ENCODE measurements at regions not wholly inside any gene's neighbourhood (a gene's known extent, or its start where the extent isn't known, plus 50 kb on each side); places are given as distances from the start of the nearest gene placed in this dataset.

GRCh38 chr2:16296038-16296290 is 355.6 kb downstream of the MYCN start:
- DNase-seq (ENCODE audit: low read depth in 4 of 6, low spot score in 6 of 6): no peak
- Histone ChIP-seq H3K27me3 (ENCODE audit: control insufficient read depth, insufficient read depth, low read length) (no peaks in the 10 kb centered on the region), H3K4me3 (ENCODE audit: low read depth, low read length) (no peak overlapping the region), H3K9me3 (ENCODE audit: control insufficient read depth, insufficient read depth, low read length) (no peaks in the 10 kb centered on the region), H3K4me1 (ENCODE audit: control insufficient read depth, insufficient read depth, low read length) (no peaks in the 10 kb centered on the region), H3K27ac (ENCODE audit: low read depth, low read length) (no peak overlapping the region), H3K36me3 (ENCODE audit: control insufficient read depth, insufficient read depth, low read length) (no peaks in the 10 kb centered on the region)
- 64% methylated on average over 3 of the region's 6 CpGs for WGBS (ENCODE audit: insufficient coverage)

GRCh38 chr2:16294791-16295190 is 354.4 kb downstream of the MYCN start:
- DNase-seq (ENCODE audit: low read depth in 4 of 6, low spot score in 6 of 6): no peak
- H3K4me1 ChIP-seq (ENCODE audit: control insufficient read depth, insufficient read depth, low read length): no peaks in the 10 kb centered on the region
- H3K9me3 ChIP-seq (ENCODE audit: control insufficient read depth, insufficient read depth, low read length): no peaks in the 10 kb centered on the region
- H3K4me3 ChIP-seq (ENCODE audit: low read depth, low read length): no peak overlapping the region
- 82% methylated on average over 5 of the region's 7 CpGs for WGBS (ENCODE audit: insufficient coverage)
- no peak overlapping the region for H3K27ac ChIP-seq (ENCODE audit: low read depth, low read length)
- no peaks in the 10 kb centered on the region for H3K36me3 ChIP-seq (ENCODE audit: control insufficient read depth, insufficient read depth, low read length)
- no peaks in the 10 kb centered on the region for H3K27me3 ChIP-seq (ENCODE audit: control insufficient read depth, insufficient read depth, low read length)

GRCh38 chr2:16293871-16294270 is 353.5 kb downstream of the MYCN start:
- WGBS (ENCODE audit: insufficient coverage): no CpG with 5 or more reads among the region's 1 CpG
- no peaks in the 10 kb centered on the region for H3K9me3 ChIP-seq (ENCODE audit: control insufficient read depth, insufficient read depth, low read length)
- no peak for DNase-seq (ENCODE audit: low read depth in 4 of 6, low spot score in 6 of 6)
- H3K27ac ChIP-seq (ENCODE audit: low read depth, low read length): no peak overlapping the region
- no peaks in the 10 kb centered on the region for H3K36me3 ChIP-seq (ENCODE audit: control insufficient read depth, insufficient read depth, low read length)
- no peaks in the 10 kb centered on the region for H3K27me3 ChIP-seq (ENCODE audit: control insufficient read depth, insufficient read depth, low read length)
- H3K4me3 ChIP-seq (ENCODE audit: low read depth, low read length): no peak overlapping the region
- no peaks in the 10 kb centered on the region for H3K4me1 ChIP-seq (ENCODE audit: control insufficient read depth, insufficient read depth, low read length)

GRCh38 chr2:16293398-16293797 is 353.0 kb downstream of the MYCN start:
- H3K27me3 ChIP-seq (ENCODE audit: control insufficient read depth, insufficient read depth, low read length): no peaks in the 10 kb centered on the region
- no peak overlapping the region for H3K4me3 ChIP-seq (ENCODE audit: low read depth, low read length)
- H3K36me3 ChIP-seq (ENCODE audit: control insufficient read depth, insufficient read depth, low read length): no peaks in the 10 kb centered on the region
- H3K27ac ChIP-seq (ENCODE audit: low read depth, low read length): no peak overlapping the region
- WGBS (ENCODE audit: insufficient coverage): 0% methylated on average over 1 of the region's 6 CpGs
- no peaks in the 10 kb centered on the region for H3K4me1 ChIP-seq (ENCODE audit: control insufficient read depth, insufficient read depth, low read length)
- H3K9me3 ChIP-seq (ENCODE audit: control insufficient read depth, insufficient read depth, low read length): no peaks in the 10 kb centered on the region
- DNase-seq (ENCODE audit: low read depth in 4 of 6, low spot score in 6 of 6): peak in 4 of 6 donors; percentile 15 to 73 (median 46)

- WGBS (ENCODE audit: insufficient coverage): 97% methylated on average over 6 of the region's 7 CpGs
- no peak overlapping the region for H3K27ac ChIP-seq (ENCODE audit: low read depth, low read length)
- no peaks in the 10 kb centered on the region for H3K4me1 ChIP-seq (ENCODE audit: control insufficient read depth, insufficient read depth, low read length)
- no peak for DNase-seq (ENCODE audit: low read depth in 4 of 6, low spot score in 6 of 6)
- no peaks in the 10 kb centered on the region for H3K36me3 ChIP-seq (ENCODE audit: control insufficient read depth, insufficient read depth, low read length)
- H3K27me3 ChIP-seq (ENCODE audit: control insufficient read depth, insufficient read depth, low read length): no peaks in the 10 kb centered on the region
- H3K9me3 ChIP-seq (ENCODE audit: control insufficient read depth, insufficient read depth, low read length): no peaks in the 10 kb centered on the region
- H3K4me3 ChIP-seq (ENCODE audit: low read depth, low read length): no peak overlapping the region
These were observed 351.6 kb downstream of the MYCN start for GRCh38 chr2:16291731-16292550.

- no peak for DNase-seq (ENCODE audit: low read depth in 4 of 6, low spot score in 6 of 6)
- no peak overlapping the region for H3K4me3 ChIP-seq (ENCODE audit: low read depth, low read length)
- 97% methylated on average over 4 of the region's 4 CpGs for WGBS (ENCODE audit: insufficient coverage)
- H3K9me3 ChIP-seq (ENCODE audit: control insufficient read depth, insufficient read depth, low read length): no peaks in the 10 kb centered on the region
- no peaks in the 10 kb centered on the region for H3K27me3 ChIP-seq (ENCODE audit: control insufficient read depth, insufficient read depth, low read length)
- H3K4me1 ChIP-seq (ENCODE audit: control insufficient read depth, insufficient read depth, low read length): no peaks in the 10 kb centered on the region
- H3K36me3 ChIP-seq (ENCODE audit: control insufficient read depth, insufficient read depth, low read length): no peaks in the 10 kb centered on the region
- no peak overlapping the region for H3K27ac ChIP-seq (ENCODE audit: low read depth, low read length)
These were observed 350.9 kb downstream of the MYCN start for GRCh38 chr2:16291226-16291625.

- H3K36me3 ChIP-seq (ENCODE audit: control insufficient read depth, insufficient read depth, low read length): no peaks in the 10 kb centered on the region
- no peak overlapping the region for H3K27ac ChIP-seq (ENCODE audit: low read depth, low read length)
- H3K9me3 ChIP-seq (ENCODE audit: control insufficient read depth, insufficient read depth, low read length): no peaks in the 10 kb centered on the region
- no peaks in the 10 kb centered on the region for H3K27me3 ChIP-seq (ENCODE audit: control insufficient read depth, insufficient read depth, low read length)
- no peaks in the 10 kb centered on the region for H3K4me1 ChIP-seq (ENCODE audit: control insufficient read depth, insufficient read depth, low read length)
- DNase-seq (ENCODE audit: low read depth in 4 of 6, low spot score in 6 of 6): no peak
- no peak overlapping the region for H3K4me3 ChIP-seq (ENCODE audit: low read depth, low read length)
- no CpG with 5 or more reads among the region's 8 CpGs for WGBS (ENCODE audit: insufficient coverage)
These were observed 350.1 kb downstream of the MYCN start for GRCh38 chr2:16290311-16291020.

- no peaks in the 10 kb centered on the region for H3K36me3 ChIP-seq (ENCODE audit: control insufficient read depth, insufficient read depth, low read length)
- no peak for DNase-seq (ENCODE audit: low read depth in 4 of 6, low spot score in 6 of 6)
- H3K4me3 ChIP-seq (ENCODE audit: low read depth, low read length): no peak overlapping the region
- H3K27me3 ChIP-seq (ENCODE audit: control insufficient read depth, insufficient read depth, low read length): no peaks in the 10 kb centered on the region
- H3K27ac ChIP-seq (ENCODE audit: low read depth, low read length): no peak overlapping the region
- H3K9me3 ChIP-seq (ENCODE audit: control insufficient read depth, insufficient read depth, low read length): no peaks in the 10 kb centered on the region
- no peaks in the 10 kb centered on the region for H3K4me1 ChIP-seq (ENCODE audit: control insufficient read depth, insufficient read depth, low read length)
- WGBS (ENCODE audit: insufficient coverage): 67% methylated on average over 1 of the region's 3 CpGs
These were observed 348.2 kb downstream of the MYCN start for GRCh38 chr2:16288371-16289112.

GRCh38 chr2:16287831-16288230 is 347.5 kb downstream of the MYCN start:
- Histone ChIP-seq H3K36me3 (ENCODE audit: control insufficient read depth, insufficient read depth, low read length) (no peaks in the 10 kb centered on the region), H3K9me3 (ENCODE audit: control insufficient read depth, insufficient read depth, low read length) (no peaks in the 10 kb centered on the region), H3K4me3 (ENCODE audit: low read depth, low read length) (no peak overlapping the region), H3K4me1 (ENCODE audit: control insufficient read depth, insufficient read depth, low read length) (no peaks in the 10 kb centered on the region), H3K27me3 (ENCODE audit: control insufficient read depth, insufficient read depth, low read length) (no peaks in the 10 kb centered on the region), H3K27ac (ENCODE audit: low read depth, low read length) (no peak overlapping the region)
- DNase-seq (ENCODE audit: low read depth in 4 of 6, low spot score in 6 of 6): no peak
- WGBS (ENCODE audit: insufficient coverage): 100% methylated on average over 2 of the region's 3 CpGs

All from spinal cord (tissue), 9 donors.